PFSK-1 (cell line): ENCODE measurements at regions not wholly inside any gene's neighbourhood (a gene's known extent, or its start where the extent isn't known, plus 50 kb on each side); places are given as distances from the start of the nearest gene placed in this dataset.

Experiments used
- POLR2AphosphoS5 ChIP-seq: IDR thresholded peaks from 2 replicates; pipeline ENCODE4 v1.6.1; 2012; ENCODE audit warnings: low read depth, mild to moderate bottlenecking, control low read depth, low read length, moderate library complexity
- REST ChIP-seq, 2 experiments: IDR thresholded peaks; 2 replicates each; pipeline versions ENCODE4 v1.6.1 to v1.8.0; 2011 to 2012; ENCODE audit warnings: low read depth in 2 of 2, low read length in 2 of 2, control low read depth in 1 of 2, inconsistent platforms in 1 of 2, mild to moderate bottlenecking in 1 of 2, moderate library complexity in 1 of 2; ENCODE audit not compliant: insufficient read depth in 1 of 2
- SIN3A ChIP-seq: IDR thresholded peaks from 2 replicates; pipeline ENCODE4 v1.6.1; 2012; ENCODE audit warnings: mild to moderate bottlenecking, low read length, moderate library complexity, borderline replicate concordance; ENCODE audit not compliant: insufficient read depth
- TAF1 ChIP-seq: IDR thresholded peaks from 2 replicates; pipeline ENCODE4 v1.6.1; 2012; ENCODE audit warnings: low read length, control low read depth, borderline replicate concordance; ENCODE audit not compliant: insufficient read depth

GRCh38 chr14:28157289-28157869 lies 609.2 kb upstream of the FOXG1 start:
- TF ChIP-seq REST (IDR thresholded peaks at IDR 0.05; ENCODE audit: insufficient read depth in 1 of 2, low read depth in 2 of 2, low read length in 2 of 2) (no peak), TAF1 (no peak), SIN3A (no peak), POLR2AphosphoS5 (no peak)
